Loucy (cell line): ENCODE measurements at regions not wholly inside any gene's neighbourhood (a gene's known extent, or its start where the extent isn't known, plus 50 kb on each side); places are given as distances from the start of the nearest gene placed in this dataset.

ENCODE experiments used
- H2AFZ ChIP-seq: fragments of 200-600 bp; sonication (generic); 2 replicates; pipeline ENCODE4 v1.6.0; 2016; ENCODE audit warnings: antibody characterized with exemption, mild to moderate bottlenecking, low read length, moderate library complexity
- H3F3A ChIP-seq: fragments of 200-600 bp; 2 replicates; pipeline ENCODE4 v1.6.0; 2016; ENCODE audit warnings: antibody characterized with exemption, low read depth, mild to moderate bottlenecking
- H3K27me3 ChIP-seq: fragments of 200-600 bp; sonication (generic); 2 replicates; pipeline ENCODE4 v1.6.1; 2014; ENCODE audit warnings: low read length, mild to moderate bottlenecking; ENCODE audit not compliant: insufficient read depth, poor library complexity, severe bottlenecking
- H3K36me3 ChIP-seq: fragments of 200-600 bp; sonication (generic); 2 replicates; pipeline ENCODE4 v1.6.1; 2016; ENCODE audit warnings: low read length; ENCODE audit not compliant: insufficient read depth
- H3K4me1 ChIP-seq: fragments of 200-600 bp; sonication (generic); 2 replicates; pipeline ENCODE4 v1.5.1; 2014; ENCODE audit warnings: low read length, mild to moderate bottlenecking; ENCODE audit not compliant: insufficient read depth, poor library complexity, severe bottlenecking
- H3K4me2 ChIP-seq: fragments of 200-600 bp; sonication (generic); 2 replicates; pipeline ENCODE4 v1.6.0; 2014; ENCODE audit warnings: antibody characterized with exemption, low read length, low read depth, mild to moderate bottlenecking; ENCODE audit not compliant: poor library complexity, severe bottlenecking
- H3K4me3 ChIP-seq: fragments of 200-600 bp; sonication (generic); 2 replicates; pipeline ENCODE4 v1.5.1; 2014; ENCODE audit warnings: low read length, mild to moderate bottlenecking, mixed read lengths; ENCODE audit not compliant: poor library complexity, severe bottlenecking
- H3K79me2 ChIP-seq: fragments of 200-600 bp; sonication (generic); 2 replicates; pipeline ENCODE4 v1.6.1; 2014; ENCODE audit warnings: low read length; ENCODE audit not compliant: insufficient read depth
- H3K9ac ChIP-seq: fragments of 200-600 bp; sonication (generic); 2 replicates; pipeline ENCODE4 v1.6.0; 2014; ENCODE audit warnings: mild to moderate bottlenecking, low read depth, low read length, moderate library complexity; ENCODE audit not compliant: poor library complexity, severe bottlenecking
- H3K9me2 ChIP-seq: fragments of 200-600 bp; sonication (generic); replicated peaks from 2 replicates; pipeline ENCODE4 v1.6.1; 2016; ENCODE audit warnings: low read depth, low read length, mixed read lengths
- H3K9me3 ChIP-seq: fragments of 200-600 bp; sonication (generic); 2 replicates; pipeline ENCODE4 v1.6.1; 2014; ENCODE audit warnings: mild to moderate bottlenecking, antibody characterized with exemption, low read length, low read depth; ENCODE audit not compliant: insufficient read depth
- H4K20me1 ChIP-seq: fragments of 200-600 bp; sonication (generic); 2 replicates; pipeline ENCODE4 v1.6.0; 2014; ENCODE audit warnings: antibody characterized with exemption, low read length, mild to moderate bottlenecking; ENCODE audit not compliant: insufficient read depth, poor library complexity, severe bottlenecking
- CTCF ChIP-seq: fragments of 200-600 bp; sonication (generic); conservative IDR thresholded peaks from 2 replicates; pipeline ENCODE4 v1.5.1; 2014; ENCODE audit warnings: mild to moderate bottlenecking, antibody characterized with exemption, low read length
- EZH2phosphoT487 ChIP-seq: fragments of 200-600 bp; IDR thresholded peaks from 2 replicates; pipeline ENCODE4 v1.6.1; 2018; ENCODE audit warnings: antibody characterized with exemption, mild to moderate bottlenecking, moderate library complexity, borderline replicate concordance

- Histone ChIP-seq H3K9me3 (no peaks in the 10 kb centered on the region), H3K27me3 (no peaks in the 10 kb centered on the region), H3F3A (no peaks in the 10 kb centered on the region), H3K79me2 (no peaks in the 10 kb centered on the region), H3K4me2 (no peak overlapping the region), H3K9me2 (no peaks in the 10 kb centered on the region), H3K4me1 (no peaks in the 10 kb centered on the region), H3K4me3 (no peak overlapping the region), H4K20me1 (no peaks in the 10 kb centered on the region), H3K9ac (no peak overlapping the region), H2AFZ (no peak overlapping the region), H3K36me3 (no peaks in the 10 kb centered on the region)
- TF ChIP-seq CTCF (no peak), EZH2phosphoT487 (no peak)
Measured at GRCh38 chr3:143185401-143185800, 65.8 kb downstream of the CHST2 start.

- Histone ChIP-seq H3K9ac (no peak overlapping the region), H2AFZ (no peak overlapping the region)
Measured at GRCh38 chr3:143187111-143187510, 67.5 kb downstream of the CHST2 start.

GRCh38 chr3:143188881-143189280 is 69.3 kb downstream of the CHST2 start:
- no peak overlapping the region for H2AFZ ChIP-seq
- H3K9me2 ChIP-seq = no peaks in the 10 kb centered on the region
- H4K20me1 ChIP-seq = no peaks in the 10 kb centered on the region
- H3K9me3 ChIP-seq = no peaks in the 10 kb centered on the region
- no peaks in the 10 kb centered on the region for H3K36me3 ChIP-seq
- H3K9ac ChIP-seq = no peak overlapping the region
- H3K4me1 ChIP-seq = no peaks in the 10 kb centered on the region
- H3K27me3 ChIP-seq = no peaks in the 10 kb centered on the region
- no peaks in the 10 kb centered on the region for H3K79me2 ChIP-seq
- H3F3A ChIP-seq = no peaks in the 10 kb centered on the region
- TF ChIP-seq CTCF (no peak), EZH2phosphoT487 (no peak)
- H3K4me3 ChIP-seq = no peak overlapping the region
- H3K4me2 ChIP-seq = no peak overlapping the region

More at GRCh38 chr3:143187111-143187510, 67.5 kb downstream of the CHST2 start:
- no peaks in the 10 kb centered on the region for H3K4me1 ChIP-seq
- H3K9me3 ChIP-seq = no peaks in the 10 kb centered on the region
- H3K4me3 ChIP-seq = no peak overlapping the region
- H3K79me2 ChIP-seq = no peaks in the 10 kb centered on the region
- H3F3A ChIP-seq = no peaks in the 10 kb centered on the region
- H3K36me3 ChIP-seq = no peaks in the 10 kb centered on the region
- no peak for TF ChIP-seq CTCF
- TF ChIP-seq EZH2phosphoT487 = no peak
- H4K20me1 ChIP-seq = no peaks in the 10 kb centered on the region
- no peaks in the 10 kb centered on the region for H3K9me2 ChIP-seq
- no peak overlapping the region for H3K4me2 ChIP-seq
- no peaks in the 10 kb centered on the region for H3K27me3 ChIP-seq
